Astrocyte of the cerebellum (primary cell): ENCODE measurements at regions not wholly inside any gene's neighbourhood (a gene's known extent, or its start where the extent isn't known, plus 50 kb on each side); places are given as distances from the start of the nearest gene placed in this dataset.

ENCODE experiments used
- DNase-seq: peaks from one replicate; pipeline ENCODE4 v3.0.0-alpha.2; 2011; ENCODE audit warnings: low read depth
- H3K4me3 ChIP-seq: 2 replicates; pipeline ENCODE4 v1.5.1; 2011; ENCODE audit warnings: mild to moderate bottlenecking, low read depth, low read length, moderate library complexity
- CTCF ChIP-seq: IDR thresholded peaks from 2 replicates; pipeline ENCODE4 v1.5.1; 2012; ENCODE audit warnings: low read length, low read depth, moderate library complexity, mild to moderate bottlenecking; ENCODE audit errors: missing control alignments
- in situ Hi-C: cut with HindIII; loops from 2 replicates; pipeline ENCODE4 v1.10.0; 2017; ENCODE audit warnings: low sequenced_read_pairs

GRCh38 chr6:767755-768512 lies 75.0 kb upstream of the EXOC2 start:
- TF ChIP-seq CTCF, result no peak
- no peak for DNase-seq
- in situ Hi-C loops, result no loop called here
- H3K4me3 ChIP-seq, result no peak overlapping the region

DNA sequence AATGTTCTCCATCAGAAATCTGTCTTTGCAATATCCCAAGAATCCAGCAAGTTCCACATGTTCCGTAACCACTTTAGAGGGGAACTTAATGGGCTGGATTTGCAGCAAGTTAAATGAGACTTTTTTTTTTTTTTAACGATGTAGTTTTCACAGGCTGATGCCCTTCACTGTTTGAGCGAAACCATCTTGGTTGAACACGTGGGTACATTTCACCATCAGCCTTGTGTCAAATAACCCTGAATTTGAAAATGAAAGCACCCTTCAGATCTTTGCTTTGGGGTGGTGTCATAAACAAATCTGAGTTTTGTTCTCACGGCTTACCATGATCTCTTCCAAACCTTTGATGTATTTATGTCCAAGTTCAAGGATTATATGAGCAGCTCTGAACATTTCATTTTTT lies 73.7 kb upstream of the EXOC2 start:
- no peak for TF ChIP-seq CTCF
- in situ Hi-C loops, result no loop called here
- no peak overlapping the region for H3K4me3 ChIP-seq
- no peak for DNase-seq

DNA sequence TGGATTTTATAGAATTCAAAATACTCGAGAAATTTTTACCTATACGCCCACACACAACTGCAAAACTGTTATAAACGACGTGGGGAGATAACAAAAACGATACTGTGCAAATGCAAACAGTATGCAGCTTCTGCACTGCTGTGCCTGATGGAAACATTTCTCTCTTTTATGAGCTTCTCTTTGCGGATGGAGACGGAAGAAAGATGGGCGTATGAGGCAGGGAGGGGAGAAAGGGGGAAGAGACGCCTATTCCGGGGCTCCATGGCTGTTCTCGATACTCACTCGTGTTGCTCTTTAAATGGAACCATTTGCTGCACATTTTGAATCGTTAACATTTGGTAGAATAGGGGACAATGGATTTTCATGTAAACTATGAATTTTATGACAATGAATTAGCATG lies 69.1 kb upstream of the EXOC2 start:
- in situ Hi-C loops, result no loop called here
- no peak for DNase-seq
- no peak overlapping the region for H3K4me3 ChIP-seq
- no peak for TF ChIP-seq CTCF

DNA sequence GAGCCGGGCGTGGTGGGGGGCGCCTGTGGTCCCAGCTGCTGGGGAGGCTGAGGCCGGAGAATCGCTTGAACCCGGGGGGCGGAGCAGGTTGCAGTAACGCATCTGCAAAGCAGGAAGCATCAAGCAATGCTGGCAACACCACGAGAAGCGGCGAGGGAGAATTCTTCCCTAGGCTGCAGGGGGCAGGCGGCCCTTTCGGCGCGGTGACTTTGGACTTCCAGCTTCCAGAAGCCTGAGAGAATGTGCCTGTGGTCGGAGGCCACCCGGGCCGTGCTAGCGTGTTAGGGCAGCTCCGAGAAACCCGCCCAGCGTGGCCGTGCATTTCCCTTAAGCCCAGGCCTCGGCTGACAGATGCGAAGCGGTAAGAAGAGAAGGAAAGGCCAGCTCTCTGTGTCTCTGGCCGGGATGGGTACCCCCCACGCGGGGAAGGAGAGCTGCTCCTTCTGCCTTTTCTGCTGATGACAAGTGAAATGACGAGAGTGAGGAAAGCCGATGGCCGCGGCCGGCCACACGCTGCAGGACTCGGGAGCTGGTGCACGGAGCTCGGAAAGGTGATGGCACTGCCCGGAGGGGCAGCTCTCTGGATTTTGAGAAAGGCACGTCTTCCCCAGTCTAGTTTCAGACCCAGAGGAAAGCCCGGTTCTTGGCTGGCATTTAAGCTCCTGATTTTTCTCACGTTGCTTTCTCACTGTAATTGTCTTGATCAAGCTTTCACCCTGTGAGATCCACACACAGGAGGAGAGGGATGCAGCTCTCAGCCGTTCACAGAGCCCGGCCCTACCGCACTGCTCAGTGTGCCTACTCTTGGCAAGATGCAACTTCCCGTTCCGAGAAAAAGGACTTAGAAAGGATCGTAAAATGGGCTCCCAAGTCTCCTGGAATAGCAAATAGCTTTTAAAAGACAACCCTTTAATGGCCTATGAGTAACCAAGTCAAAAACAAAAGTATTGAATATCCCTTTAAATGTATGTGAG lies 68.3 kb upstream of the EXOC2 start:
- in situ Hi-C loops, result no loop called here

DNA sequence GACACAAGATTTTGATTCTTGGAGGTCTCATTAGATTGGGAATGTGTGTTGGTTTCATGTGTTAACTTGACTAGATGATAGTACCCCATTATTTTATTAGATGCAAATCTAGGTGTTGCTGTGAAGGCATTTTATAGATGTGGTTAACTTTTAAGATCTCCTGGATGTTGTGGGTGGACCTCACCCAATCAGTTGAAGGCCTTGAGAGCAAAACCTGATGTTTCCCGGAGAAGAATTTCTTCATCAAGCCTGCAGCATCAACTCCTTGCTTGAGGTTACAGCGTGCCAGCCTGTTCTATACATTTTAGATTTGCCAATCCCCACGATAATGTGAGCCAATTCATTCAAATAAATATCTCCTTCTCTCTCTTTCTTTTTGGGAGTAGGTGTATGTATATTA lies 66.8 kb upstream of the EXOC2 start:
- no peak for TF ChIP-seq CTCF
- in situ Hi-C loops, result no loop called here
- H3K4me3 ChIP-seq, result no peak overlapping the region
- no peak for DNase-seq

More for the DNA sequence above, 68.3 kb upstream of the EXOC2 start:
- DNase-seq, result no peak
- H3K4me3 ChIP-seq, result no peak overlapping the region
- no peak for TF ChIP-seq CTCF

DNA sequence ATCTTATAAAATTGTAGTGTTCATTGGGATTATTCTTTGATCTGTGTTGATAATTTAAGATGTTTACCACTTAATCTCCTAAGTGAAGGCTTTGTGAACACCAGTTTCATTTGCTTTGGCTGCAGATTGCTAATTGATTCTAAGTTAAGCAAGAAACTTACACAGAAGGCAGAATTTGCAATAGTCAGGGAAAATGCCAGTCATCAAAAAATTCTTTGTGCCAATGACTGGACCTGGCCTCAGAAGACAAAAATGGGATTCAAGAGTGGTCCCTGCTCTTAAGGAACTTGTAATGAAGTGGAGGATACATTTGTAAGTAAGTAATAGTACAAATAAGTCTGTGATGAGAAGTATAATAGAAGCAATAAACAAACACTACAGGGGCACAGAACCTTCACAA lies 63.3 kb upstream of the EXOC2 start:
- in situ Hi-C loops, result no loop called here
- TF ChIP-seq CTCF, result no peak
- no peak overlapping the region for H3K4me3 ChIP-seq
- DNase-seq, result no peak
